Sigmoid colon (tissue), 6 donors: ENCODE measurements at regions not wholly inside any gene's neighbourhood (a gene's known extent, or its start where the extent isn't known, plus 50 kb on each side); places are given as distances from the start of the nearest gene placed in this dataset.
"Not testable (repeated sequence)": the region's sequence is repeated elsewhere in the genome, so short reads cannot be mapped to it uniquely, and the experiment has no call there.

Experiments used
- DNase-seq: peaks from one replicate; pipeline ENCODE4 v3.0.0-alpha.2; 2019
- H3K27ac ChIP-seq, 4 donors: fragments of 200-600 bp; sonication (generic); one replicate each; pipeline ENCODE4 v1.5.1; 2016 to 2019; ENCODE audit warnings: mild to moderate bottlenecking in 1 of 4
- H3K27me3 ChIP-seq, 3 donors: fragments of 200-600 bp; sonication (generic); one replicate each; pipeline ENCODE4 v1.5.1; 2019; ENCODE audit warnings: mild to moderate bottlenecking in 1 of 3
- H3K36me3 ChIP-seq, 4 donors: fragments of 200-600 bp; sonication (generic); one replicate each; pipeline ENCODE4 v1.5.1; 2016 to 2019
- H3K4me1 ChIP-seq, 4 donors: fragments of 200-600 bp; sonication (generic); one replicate each; pipeline ENCODE4 v1.5.1; 2017 to 2019
- H3K4me3 ChIP-seq, 4 donors: fragments of 200-600 bp; sonication (generic); one replicate each; pipeline ENCODE4 v1.5.1; 2017 to 2019; ENCODE audit warnings: mild to moderate bottlenecking in 2 of 4, moderate library complexity in 1 of 4
- H3K9me3 ChIP-seq, 4 donors: fragments of 200-600 bp in 3 of 4; sonication (generic) in 3 of 4; one replicate each; pipeline versions ENCODE4 v1.5.1 to v1.6.1; 2013 to 2019
- CTCF ChIP-seq, 4 experiments: fragments of 450-650 bp in 3 of 4; fragments of 200-600 bp in 1 of 4; IDR thresholded peaks; one replicate each; pipeline ENCODE4 v1.5.1; 2016 to 2019; ENCODE audit warnings: antibody characterized with exemption in 4 of 4, mild to moderate bottlenecking in 3 of 4, moderate library complexity in 2 of 4
- EP300 ChIP-seq, 4 donors: sonication (generic); formaldehyde crosslinking; IDR thresholded peaks; one replicate each; pipeline ENCODE4 v1.6.1; 2017; ENCODE audit warnings: antibody characterized with exemption in 4 of 4
- POLR2A ChIP-seq, 2 donors: fragments of 450-650 bp; IDR thresholded peaks; one replicate each; pipeline ENCODE4 v1.6.1; 2016; ENCODE audit warnings: antibody characterized with exemption in 2 of 2, mild to moderate bottlenecking in 2 of 2, moderate library complexity in 2 of 2
- POLR2AphosphoS5 ChIP-seq, 4 donors: sonication (generic); formaldehyde crosslinking; IDR thresholded peaks; one replicate each; pipeline ENCODE4 v1.6.1; 2017; ENCODE audit warnings: antibody characterized with exemption in 4 of 4
- WGBS, 2 donors: extraction: QIAGEN DNeasy Blood & Tissue Kit; methylation state at CpG; one replicate each; pipeline ENCODE4 v1.1.7; 2013; 5-methylcytosine and 5-hydroxymethylcytosine counted together
- intact Hi-C: fragments of 100-400 bp; cut with DNase I; formaldehyde crosslinking; loops from one replicate; pipeline ENCODE4 v1.15.1; 2023
- donor health status: healthy with polysubstance abuse.
- donor health status: healthy.

- intact Hi-C loops = no loop called here
- WGBS, 2 donors = 56 to 71% methylated on average over 12 of the region's 12 CpGs
- no peak overlapping the region for H3K27ac ChIP-seq
Measured at GRCh38 chr13:50422181-50423148, 407.2 kb downstream of the KCNRG start.

GRCh38 chr13:50424993-50425392, 409.7 kb downstream of the KCNRG start:
- H3K4me3 ChIP-seq = no peak overlapping the region
- no peak overlapping the region for H3K27ac ChIP-seq
- H3K4me1 ChIP-seq = peaks cover 0 to 26% (median 9%) of the 10 kb centered on the region in 4 donors
- DNase-seq = no peak
- intact Hi-C loops = no loop called here
- 93 to 96% methylated on average over 2 of the region's 2 CpGs for WGBS, 2 donors
- H3K9me3 ChIP-seq = no peaks in the 10 kb centered on the region
- no peaks in the 10 kb centered on the region for H3K27me3 ChIP-seq
- TF ChIP-seq POLR2A (IDR thresholded peaks at IDR 0.05) (no peak), EP300 (IDR thresholded peaks at IDR 0.05) (no peak), POLR2AphosphoS5 (IDR thresholded peaks at IDR 0.05) (no peak), CTCF (IDR thresholded peaks at IDR 0.05) (no peak)
- no peaks in the 10 kb centered on the region for H3K36me3 ChIP-seq

More at GRCh38 chr13:50422181-50423148, 407.2 kb downstream of the KCNRG start:
- Histone ChIP-seq H3K27me3 (no peaks in the 10 kb centered on the region), H3K4me3 (no peak overlapping the region), H3K9me3 (no peaks in the 10 kb centered on the region), H3K36me3 (no peaks in the 10 kb centered on the region), H3K4me1 (peaks cover 0 to 36% (median 15%) of the 10 kb centered on the region in 4 donors)
- TF ChIP-seq CTCF (IDR thresholded peaks at IDR 0.05) (no peak), EP300 (IDR thresholded peaks at IDR 0.05) (no peak), POLR2AphosphoS5 (IDR thresholded peaks at IDR 0.05) (no peak), POLR2A (IDR thresholded peaks at IDR 0.05) (no peak)
- DNase-seq = no peak

GRCh38 chr13:50425772-50426171, 410.5 kb downstream of the KCNRG start:
- TF ChIP-seq POLR2A (IDR thresholded peaks at IDR 0.05) (no peak), EP300 (IDR thresholded peaks at IDR 0.05) (no peak)
- Histone ChIP-seq H3K4me3 (no peak overlapping the region), H3K36me3 (no peaks in the 10 kb centered on the region), H3K27ac (no peak overlapping the region), H3K9me3 (no peaks in the 10 kb centered on the region), H3K27me3 (no peaks in the 10 kb centered on the region), H3K4me1 (peaks cover 0 to 19% (median 8%) of the 10 kb centered on the region in 4 donors)
- no peak for DNase-seq
- intact Hi-C loops = no loop called here

- Histone ChIP-seq H3K9me3 (no peaks in the 10 kb centered on the region), H3K36me3 (no peaks in the 10 kb centered on the region), H3K27me3 (no peaks in the 10 kb centered on the region), H3K4me3 (no peak overlapping the region), H3K4me1 (peaks cover 0 to 7% (median 2%) of the 10 kb centered on the region in 4 donors), H3K27ac (no peak overlapping the region)
- intact Hi-C loops = no loop called here
- no peak for DNase-seq
- no peak for TF ChIP-seq CTCF (IDR thresholded peaks at IDR 0.05)
- TF ChIP-seq POLR2A (IDR thresholded peaks at IDR 0.05) = no peak
Measured at GRCh38 chr13:50426927-50427326, 411.7 kb downstream of the KCNRG start.

GRCh38 chr13:50427511-50427910, 412.3 kb downstream of the KCNRG start:
- H3K27me3 ChIP-seq, H3K9me3 ChIP-seq, H3K27ac ChIP-seq, DNase-seq, intact Hi-C loops, H3K4me3 ChIP-seq, H3K4me1 ChIP-seq, H3K36me3 ChIP-seq: not testable (repeated sequence)
- WGBS, 2 donors = 90 to 94% methylated on average over 9 of the region's 9 CpGs
